Heart left ventricle (tissue), 13 donors: ENCODE measurements at regions not wholly inside any gene's neighbourhood (a gene's known extent, or its start where the extent isn't known, plus 50 kb on each side); places are given as distances from the start of the nearest gene placed in this dataset.
A peak's percentile ranks its signal among the peaks of the same experiment; 100 is the strongest.

Source experiments
- CTCF ChIP-seq, 12 donors: fragments of 200-600 bp; sonication (generic) in 4 of 12; IDR thresholded peaks; one replicate each; pipeline versions ENCODE4 v1.5.0 to v1.8.0; 2018 to 2022; ENCODE audit warnings: antibody characterized with exemption in 12 of 12, mild to moderate bottlenecking in 5 of 12
- POLR2A ChIP-seq, 2 donors: fragments of 450-650 bp; IDR thresholded peaks; one replicate each; pipeline ENCODE4 v1.6.1; 2017; ENCODE audit warnings: antibody characterized with exemption in 2 of 2, mild to moderate bottlenecking in 2 of 2, moderate library complexity in 2 of 2
- donor health status: ischemic (EF 13 %, LVEDD 7.1; RV severe dilation, severe dysfunction).
- donor health status: DM: no; HTN: yes; CAD: no.
- donor health status: DM: no; HTN: no; CAD: no.
- donor health status: ischemic (EF 25% LVEDD 6.9; RV normal size, moderate dysfunction).
- donor health status: ischemic (EF 25% LVEDD 5.7; RV mildly dilated, moderate dysfunction).
- donor health status: ischemic (EF 35%, LVEDD 5.7; RV mildly dilated, moderate dysfunction).
- donor health status: nonischemic (EF 11% LVEDD 7.7; RV severe dilation, severe dysfunction).
- donor health status: DM: yes; HTN: yes; CAD: no.
- donor health status: PGD.
- donor health status: ischemic (EF 29% LVEDD 5.4; RV normal size, mild dysfunction).
- donor health status: nonischemic (EF 23%, LVEDD 6.1; RV moderate dilation, normal function).

GRCh38 chr1:212514056-212514614 lies 81.4 kb downstream of the NENF start:
- TF ChIP-seq CTCF (IDR thresholded peaks at IDR 0.05): peak in 3 of 12 donors; percentile 6 to 27 (median 24)
- no peak for TF ChIP-seq POLR2A (IDR thresholded peaks at IDR 0.05)
